ENCODE measurements at regions not wholly inside any gene's neighbourhood (a gene's known extent, or its start where the extent isn't known, plus 50 kb on each side); places are given as distances from the start of the nearest gene placed in this dataset.

GRCh38 chr1:38153778-38154470 lies 107.3 kb upstream of the POU3F1 start:
- no peak for TF ChIP-seq CEBPB (IDR thresholded peaks at IDR 0.05; ENCODE audit: low read depth)
- TF ChIP-seq EZH2 (IDR thresholded peaks at IDR 0.05): no peak
- TF ChIP-seq POLR2AphosphoS5 (IDR thresholded peaks at IDR 0.05; ENCODE audit: low read depth, low read length): no peak
- no peak for TF ChIP-seq POLR2A (IDR thresholded peaks at IDR 0.05; ENCODE audit: borderline replicate concordance, extremely low read depth, insufficient read depth, insufficient read length)
- no peak for TF ChIP-seq SIN3A (IDR thresholded peaks at IDR 0.05; ENCODE audit: low read depth)
- TF ChIP-seq YY1 (IDR thresholded peaks at IDR 0.05; ENCODE audit: extremely low read depth, insufficient replicate concordance, low read depth, low read length): no peak
- TF ChIP-seq MAX (IDR thresholded peaks at IDR 0.05): no peak
- no peak for TF ChIP-seq SP1 (IDR thresholded peaks at IDR 0.05; ENCODE audit: low read depth)
- TF ChIP-seq CTCF (IDR thresholded peaks at IDR 0.05 in 2 of 3, conservative IDR thresholded peaks at IDR 0.05 in 1 of 3; ENCODE audit: borderline replicate concordance in 1 of 3, insufficient read depth in 1 of 3, low read depth in 2 of 3, low read length in 2 of 3): no peak
- no peak for TF ChIP-seq RAD21 (IDR thresholded peaks at IDR 0.05; ENCODE audit: low read depth)
